Activated CD8-positive, alpha-beta memory T cell treated with anti-CD3 and anti-CD28 coated beads for 24 hours (primary cell): ENCODE measurements at regions not wholly inside any gene's neighbourhood (a gene's known extent, or its start where the extent isn't known, plus 50 kb on each side); places are given as distances from the start of the nearest gene placed in this dataset.
"Not testable (repeated sequence)": the region's sequence is repeated elsewhere in the genome, so short reads cannot be mapped to it uniquely, and the experiment has no call there.

Experiments used
- DNase-seq: peaks from one replicate; pipeline ENCODE4 v3.0.0-alpha.2; 2020

DNA sequence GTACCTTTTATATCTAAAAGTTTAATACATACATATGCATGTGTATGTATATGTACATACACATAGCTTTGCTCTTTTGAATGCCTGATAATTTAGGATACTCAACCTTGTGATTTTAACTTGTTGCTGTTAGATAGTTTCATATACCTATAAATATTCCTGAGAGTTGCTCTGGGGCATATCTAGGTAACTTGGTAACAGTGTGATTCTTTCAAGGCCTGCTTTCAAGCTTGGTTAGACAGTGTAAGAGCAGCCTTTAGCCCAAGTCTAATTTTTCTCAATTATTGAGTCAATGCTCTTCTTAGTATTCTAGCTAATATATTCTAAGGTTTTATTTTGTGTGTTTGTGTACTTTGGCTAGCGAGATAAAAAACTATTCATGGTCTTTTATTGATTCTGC is 762.1 kb upstream of the MIR17HG start:
- DNase-seq, result no peak

GRCh38 chr13:90591260-90591926 is 756.1 kb upstream of the MIR17HG start:
- no peak for DNase-seq

- no peak for DNase-seq
Observed at GRCh38 chr13:90591927-90592268, 755.6 kb upstream of the MIR17HG start.

- no peak for DNase-seq
Observed at GRCh38 chr13:90592943-90593342, 754.5 kb upstream of the MIR17HG start.

DNA sequence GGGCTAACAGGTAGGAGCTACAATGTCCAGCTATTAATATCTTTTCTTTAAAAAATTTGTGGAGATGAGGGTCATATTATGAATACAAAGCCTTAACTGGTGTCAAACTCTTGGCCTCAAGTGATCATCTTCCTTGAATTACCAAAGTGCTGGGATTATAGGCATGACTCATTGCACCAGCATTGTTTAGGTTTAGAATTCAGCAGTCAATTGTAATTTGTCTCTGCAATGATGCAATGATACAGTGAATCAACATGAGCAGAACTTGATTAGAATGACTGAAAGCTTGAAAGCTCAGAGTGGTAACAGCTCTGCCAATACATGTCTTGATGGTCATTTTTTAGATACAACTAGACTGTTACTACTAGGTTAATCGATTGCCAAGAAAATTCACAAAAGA is 752.8 kb upstream of the MIR17HG start:
- no peak for DNase-seq

DNA sequence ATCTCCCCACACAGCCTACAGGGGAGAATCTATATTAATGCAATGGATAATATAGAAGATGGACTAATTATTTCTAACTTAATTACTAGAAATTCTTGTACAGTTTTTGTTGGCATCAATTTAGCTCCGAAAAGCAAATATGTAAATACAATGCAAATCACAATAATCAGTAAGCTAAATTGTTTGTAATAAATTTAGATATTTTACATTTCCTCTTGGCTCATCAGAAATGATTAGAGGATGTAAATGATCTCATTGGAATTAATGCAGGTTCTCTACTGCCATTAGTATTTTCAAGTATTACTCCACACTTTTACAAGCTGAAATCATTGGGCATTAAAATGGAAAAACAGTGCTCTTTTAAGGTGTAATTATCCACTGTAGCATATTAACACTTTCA is 741.8 kb upstream of the MIR17HG start:
- no peak for DNase-seq

DNA sequence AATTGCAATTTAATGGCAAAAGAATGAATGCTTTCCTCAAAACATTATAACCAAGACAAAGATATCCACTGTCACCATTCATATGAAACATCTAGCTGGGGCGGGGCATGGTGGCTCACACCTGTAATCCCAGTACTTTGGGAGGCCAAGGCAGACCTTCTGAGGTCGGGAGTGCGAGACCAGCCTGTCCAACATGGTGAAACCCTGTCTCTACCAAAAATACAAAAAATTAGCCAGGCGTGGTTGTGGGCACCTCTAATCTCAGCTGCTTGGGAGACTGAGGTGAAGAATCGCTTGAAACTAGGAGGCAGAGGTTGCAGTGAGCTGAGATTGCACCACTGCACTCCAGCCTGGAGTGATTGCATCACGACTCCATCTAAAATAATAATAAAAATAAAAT is 740.6 kb upstream of the MIR17HG start:
- DNase-seq, result not testable (repeated sequence)

GRCh38 chr13:90612391-90612790 is 735.1 kb upstream of the MIR17HG start:
- DNase-seq, result no peak

GRCh38 chr13:90613076-90613795 is 734.3 kb upstream of the MIR17HG start:
- DNase-seq, result no peak

DNA sequence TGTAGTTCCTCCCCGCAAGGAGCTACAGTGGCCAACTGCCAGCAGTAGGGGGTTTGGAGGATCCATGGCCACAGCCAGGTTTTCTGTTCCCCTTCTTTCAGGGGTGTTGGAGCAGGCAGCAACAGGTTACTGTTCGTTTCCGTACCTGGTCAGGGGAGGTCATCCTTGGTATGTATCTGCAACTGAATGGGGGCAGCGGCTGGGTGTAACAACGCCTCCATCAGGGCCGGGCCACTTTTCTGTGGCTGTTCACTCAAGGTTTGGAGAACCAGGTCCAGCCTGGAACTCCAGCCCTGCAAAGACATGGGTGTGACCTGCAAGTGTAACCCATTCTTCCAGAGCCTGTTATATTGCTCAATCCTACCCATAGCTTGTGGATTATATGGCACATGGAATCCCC is 732.3 kb upstream of the MIR17HG start:
- no peak for DNase-seq

- DNase-seq, result no peak
Observed at GRCh38 chr13:90615767-90616166, 731.7 kb upstream of the MIR17HG start.

- no peak for DNase-seq
Observed at GRCh38 chr13:90618133-90618532, 729.4 kb upstream of the MIR17HG start.

DNA sequence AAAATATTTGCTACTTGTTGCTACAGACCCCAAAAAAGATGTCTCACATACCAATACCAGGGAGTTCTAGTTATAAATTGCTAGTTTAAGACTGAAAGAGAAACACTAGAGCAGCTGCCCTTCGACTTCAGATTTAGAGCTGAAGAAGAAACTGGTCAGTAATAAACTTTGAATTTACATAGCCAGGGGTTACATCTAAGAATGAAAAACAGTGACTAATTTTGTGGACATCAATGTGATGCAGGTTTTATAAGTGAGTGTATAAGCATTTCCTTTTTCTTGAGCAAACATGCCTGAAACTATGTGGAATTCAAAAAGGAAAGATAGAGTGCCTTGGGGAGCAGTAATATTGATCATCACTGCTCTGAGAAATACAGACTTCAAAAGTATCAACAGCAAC is 724.9 kb upstream of the MIR17HG start:
- DNase-seq, result no peak

- DNase-seq, result no peak
Observed at GRCh38 chr13:90623318-90624011, 724.0 kb upstream of the MIR17HG start.

DNA sequence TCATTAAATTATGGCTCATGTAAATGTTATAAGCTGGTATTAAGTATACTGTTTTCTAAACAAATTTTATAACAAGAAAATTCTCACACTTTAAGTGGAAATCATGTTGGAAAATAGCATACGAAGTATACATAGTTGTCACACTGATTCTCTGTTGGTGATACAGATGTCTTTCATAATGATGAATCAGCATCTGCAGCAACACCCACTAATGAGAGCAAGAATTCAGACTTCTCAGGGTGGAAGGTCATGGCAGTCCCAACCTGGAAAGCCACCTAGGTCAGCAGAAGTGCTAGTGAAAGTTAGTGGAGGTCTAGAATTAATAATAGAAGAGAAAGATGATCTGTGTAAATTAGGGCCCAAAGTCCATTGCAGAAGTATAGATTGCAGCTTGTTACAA is 719.7 kb upstream of the MIR17HG start:
- no peak for DNase-seq

DNA sequence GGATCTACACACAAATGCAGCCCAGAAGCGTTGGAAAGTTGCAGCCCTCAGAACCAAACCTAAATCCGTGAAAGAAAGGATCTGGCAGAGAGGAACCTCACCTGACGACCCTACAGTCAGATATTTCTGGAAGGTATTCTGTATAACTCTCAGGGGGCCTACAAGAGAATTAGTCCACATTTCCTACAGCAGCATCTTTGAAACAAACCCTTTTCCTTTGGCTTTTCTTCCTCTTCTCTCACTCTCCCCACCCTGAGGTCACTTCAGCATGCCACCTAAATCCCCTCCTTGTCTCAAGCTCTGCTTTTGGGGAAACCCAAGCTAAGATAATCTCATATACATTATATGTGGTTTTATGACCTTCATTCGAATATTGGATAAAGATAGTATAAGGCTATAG is 719.0 kb upstream of the MIR17HG start:
- no peak for DNase-seq

DNA sequence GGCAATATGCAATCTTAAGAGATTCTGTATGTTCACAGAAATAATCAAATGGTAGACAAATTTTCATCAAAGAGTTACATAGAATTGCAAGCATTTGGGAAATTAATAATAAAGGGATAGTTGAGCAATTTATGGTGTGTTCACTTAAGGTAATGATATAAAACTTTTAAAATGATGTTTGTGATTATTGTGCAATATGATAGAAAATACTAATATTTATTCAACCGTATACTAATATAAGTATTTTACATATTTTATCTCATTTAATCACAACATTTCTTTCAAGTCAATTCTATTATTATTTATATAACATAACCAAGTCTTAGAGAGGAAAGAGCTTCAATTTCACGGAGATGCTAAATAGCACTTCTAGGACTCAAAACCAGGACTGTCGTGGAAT is 716.8 kb upstream of the MIR17HG start:
- DNase-seq, result no peak

DNA sequence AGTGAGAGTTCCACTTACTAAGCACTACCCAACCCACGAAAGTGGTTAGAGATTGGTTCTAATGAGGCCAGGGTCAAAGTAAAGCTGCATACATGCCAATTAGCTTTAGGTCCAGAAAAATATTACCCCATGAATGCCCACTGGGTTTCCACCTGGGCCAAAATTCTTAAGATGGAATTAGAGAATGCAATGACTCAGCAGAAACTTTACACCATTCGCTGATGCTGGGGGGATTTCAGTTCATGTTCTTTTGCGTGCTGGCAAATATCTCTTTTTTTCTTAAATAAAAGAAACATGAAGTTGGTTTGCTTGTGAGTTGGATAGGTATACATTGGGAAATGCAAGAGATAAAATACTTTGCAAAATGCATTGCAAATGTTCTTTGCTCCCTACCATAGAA is 715.3 kb upstream of the MIR17HG start:
- DNase-seq, result no peak

- DNase-seq, result no peak
Observed at GRCh38 chr13:90633849-90634248, 713.6 kb upstream of the MIR17HG start.

DNA sequence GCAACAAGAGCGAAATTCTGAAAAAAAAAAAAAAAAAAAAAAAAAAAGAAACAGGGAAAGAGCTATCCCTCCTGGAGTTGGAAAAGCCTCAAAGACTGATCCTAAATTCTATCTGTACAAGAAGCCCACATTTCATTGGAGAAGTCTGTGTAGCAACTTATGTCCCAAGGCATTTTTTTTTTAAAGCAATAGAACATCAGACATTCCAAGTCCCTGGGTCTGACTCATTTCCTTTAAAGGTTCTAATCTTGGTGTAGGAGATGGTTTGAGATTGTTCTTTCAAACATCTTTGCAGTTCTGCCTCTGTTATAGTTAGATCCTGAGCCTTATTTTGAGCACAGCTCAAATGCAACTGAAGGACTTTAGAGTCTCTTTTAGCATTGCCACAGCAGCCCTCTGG is 706.5 kb upstream of the MIR17HG start:
- no peak for DNase-seq

GRCh38 chr13:90641884-90642283 is 705.6 kb upstream of the MIR17HG start:
- DNase-seq, result no peak

DNA sequence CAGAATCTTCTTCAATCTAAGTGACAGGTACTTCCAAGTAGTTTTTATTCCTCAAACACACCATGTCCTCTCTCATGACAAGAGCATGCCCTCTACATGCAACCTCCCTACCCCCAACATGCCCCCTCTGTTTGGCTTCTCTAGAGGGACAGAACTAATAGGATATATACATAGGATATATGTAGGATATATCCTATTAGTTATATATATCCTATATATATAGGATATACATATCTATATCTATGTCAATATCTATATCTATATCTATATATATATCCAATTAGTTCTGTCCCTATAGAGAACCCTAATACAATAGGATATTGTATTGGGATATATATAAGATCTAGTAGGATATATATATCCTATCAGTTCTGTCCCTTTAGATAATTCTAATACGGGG is 701.9 kb upstream of the MIR17HG start:
- no peak for DNase-seq

GRCh38 chr13:90648497-90648896 is 699.0 kb upstream of the MIR17HG start:
- DNase-seq, result no peak

- no peak for DNase-seq
Observed at GRCh38 chr13:90652036-90652435, 695.5 kb upstream of the MIR17HG start.
